ENCODE measurements at regions not wholly inside any gene's neighbourhood (a gene's known extent, or its start where the extent isn't known, plus 50 kb on each side); places are given as distances from the start of the nearest gene placed in this dataset.

GRCh38 chr2:59604123-59604522 is 949.3 kb downstream of the BCL11A start:
- ChIA-PET POLR2A (no interaction called here), CTCF (no interaction called here)
- DNase-seq (ENCODE audit: low read depth) = no peak
- no peak overlapping the region for H3K4me3 ChIP-seq (ENCODE audit: low read depth, low read length)
- no peak for TF ChIP-seq CTCF (IDR thresholded peaks at IDR 0.05; ENCODE audit: insufficient read depth, low read depth, low read length)
- no peaks in the 10 kb centered on the region for H3K36me3 ChIP-seq (ENCODE audit: control insufficient read depth, insufficient read depth, low read length)
- no peaks in the 10 kb centered on the region for H3K27me3 ChIP-seq (ENCODE audit: control insufficient read depth, insufficient read depth, low read length)

- ChIA-PET POLR2A (no interaction called here), CTCF (no interaction called here)
- no peak for DNase-seq (ENCODE audit: low read depth)
- Histone ChIP-seq H3K27me3 (ENCODE audit: control insufficient read depth, insufficient read depth, low read length) (no peaks in the 10 kb centered on the region), H3K36me3 (ENCODE audit: control insufficient read depth, insufficient read depth, low read length) (no peaks in the 10 kb centered on the region), H3K4me3 (ENCODE audit: low read depth, low read length) (no peak overlapping the region)
- no peak for TF ChIP-seq CTCF (IDR thresholded peaks at IDR 0.05; ENCODE audit: insufficient read depth, low read depth, low read length)
Measured at GRCh38 chr2:59594671-59595222, 958.7 kb downstream of the BCL11A start.

GRCh38 chr2:59590798-59591197 is 962.7 kb downstream of the BCL11A start:
- H3K36me3 ChIP-seq (ENCODE audit: control insufficient read depth, insufficient read depth, low read length) = no peaks in the 10 kb centered on the region
- no peaks in the 10 kb centered on the region for H3K27me3 ChIP-seq (ENCODE audit: control insufficient read depth, insufficient read depth, low read length)
- no peak for TF ChIP-seq CTCF (IDR thresholded peaks at IDR 0.05; ENCODE audit: insufficient read depth, low read depth, low read length)
- CTCF ChIA-PET = no interaction called here
- POLR2A ChIA-PET = no interaction called here
- no peak for DNase-seq (ENCODE audit: low read depth)
- no peak overlapping the region for H3K4me3 ChIP-seq (ENCODE audit: low read depth, low read length)

DNA sequence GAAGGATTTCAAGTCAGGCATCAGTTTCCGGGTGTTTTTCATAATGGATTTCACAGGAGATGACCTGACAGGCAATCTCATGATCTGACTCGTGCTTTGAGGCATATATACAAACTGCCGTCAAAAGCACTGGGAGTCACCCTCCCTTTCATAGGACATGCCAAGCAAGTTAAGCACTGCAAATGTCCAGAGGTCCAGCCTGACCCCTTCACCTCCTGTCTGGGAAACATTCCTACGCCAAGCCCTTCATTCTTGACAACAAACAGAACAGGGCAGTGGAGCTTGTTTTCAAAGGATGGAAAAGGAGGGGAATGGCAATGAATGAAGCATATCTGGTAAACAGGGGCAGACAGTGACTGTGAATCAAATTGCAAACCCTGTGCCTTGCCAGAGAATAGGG is 963.6 kb downstream of the BCL11A start:
- H3K36me3 ChIP-seq (ENCODE audit: control insufficient read depth, insufficient read depth, low read length) = no peaks in the 10 kb centered on the region
- CTCF ChIA-PET = interaction anchor here (0.6 kb wide), 1 partner anchor 18 kb away, joined by 3 read pairs; no protein-coding TSS in a partner anchor

DNA sequence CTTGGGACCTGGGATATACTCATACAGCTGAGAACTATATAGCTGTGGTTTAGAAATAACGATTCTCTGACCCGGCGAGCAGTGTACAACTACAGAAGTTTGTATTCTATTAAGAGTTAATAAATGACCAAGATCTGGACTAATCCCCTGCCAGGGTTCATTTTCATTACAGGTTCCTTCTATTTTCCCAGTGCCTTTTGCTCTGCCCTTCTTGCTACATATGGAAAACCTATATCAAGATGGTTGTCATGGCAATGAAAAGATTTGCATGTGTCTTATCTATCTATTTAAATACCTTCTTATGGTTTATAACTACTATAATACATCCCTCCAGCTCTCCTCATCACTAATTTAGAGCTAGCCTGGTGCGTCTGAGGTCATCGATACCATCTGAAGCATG is 965.2 kb downstream of the BCL11A start:
- Histone ChIP-seq H3K4me3 (ENCODE audit: low read depth, low read length) (no peak overlapping the region), H3K36me3 (ENCODE audit: control insufficient read depth, insufficient read depth, low read length) (no peaks in the 10 kb centered on the region), H3K27me3 (ENCODE audit: control insufficient read depth, insufficient read depth, low read length) (no peaks in the 10 kb centered on the region)
- CTCF ChIA-PET = no interaction called here
- POLR2A ChIA-PET = no interaction called here
- no peak for TF ChIP-seq CTCF (IDR thresholded peaks at IDR 0.05; ENCODE audit: insufficient read depth, low read depth, low read length)
- DNase-seq (ENCODE audit: low read depth) = no peak

More for the DNA sequence above, 963.6 kb downstream of the BCL11A start:
- POLR2A ChIA-PET = no interaction called here
- Histone ChIP-seq H3K27me3 (ENCODE audit: control insufficient read depth, insufficient read depth, low read length) (no peaks in the 10 kb centered on the region), H3K4me3 (ENCODE audit: low read depth, low read length) (no peak overlapping the region)
- DNase-seq (ENCODE audit: low read depth) = no peak
- TF ChIP-seq CTCF (IDR thresholded peaks at IDR 0.05; ENCODE audit: insufficient read depth, low read depth, low read length) = no peak
